ENCODE measurements at regions not wholly inside any gene's neighbourhood (a gene's known extent, or its start where the extent isn't known, plus 50 kb on each side); places are given as distances from the start of the nearest gene placed in this dataset.

- no peak for TF ChIP-seq FOXJ3 (CRISPR knock-in tag; IDR thresholded peaks at IDR 0.05)
- no peak for TF ChIP-seq JUND (IDR thresholded peaks at IDR 0.05)
Measured at GRCh38 chr6:15823838-15824414, 161.1 kb upstream of the DTNBP1 start (continued).

DNA sequence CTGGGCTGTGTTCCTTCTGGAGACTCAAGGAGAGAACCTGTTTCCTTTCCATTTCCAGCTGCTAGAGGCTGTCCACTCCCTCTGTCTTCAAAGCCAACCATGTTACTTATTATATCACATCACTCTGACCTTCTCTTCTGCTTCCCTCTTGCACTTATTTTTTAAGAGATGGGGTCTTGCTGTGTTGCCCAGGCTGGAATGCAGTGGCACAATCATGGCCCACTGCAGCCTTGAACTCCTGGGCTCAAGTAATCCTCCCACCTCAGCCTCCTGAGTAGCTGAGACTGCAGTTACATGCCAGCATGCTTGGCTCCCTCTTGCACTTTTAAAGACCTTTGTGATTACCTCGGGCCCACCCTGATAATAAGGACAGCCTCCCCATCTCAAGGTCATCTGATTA lies 160.0 kb upstream of the DTNBP1 start:
- Histone ChIP-seq H3K9me3 (no peaks in the 10 kb centered on the region), H3K4me3 (ENCODE audit: low read depth in 2 of 2, low read length in 1 of 2) (no peak overlapping the region), H3K79me2 (ENCODE audit: insufficient read depth) (no peaks in the 10 kb centered on the region), H4K20me1 (ENCODE audit: insufficient read depth) (no peaks in the 10 kb centered on the region), H3K4me2 (no peak overlapping the region), H3F3A (replicated peaks; ENCODE audit: insufficient read depth) (no peaks in the 10 kb centered on the region), H3K9me2 (no peaks in the 10 kb centered on the region), H2AFZ (ENCODE audit: low read depth) (no peak overlapping the region), H3K4me1 (ENCODE audit: control insufficient read depth in 1 of 2, insufficient read depth in 2 of 2, low read depth in 1 of 2, low read length in 1 of 2) (no peaks in the 10 kb centered on the region), H3K27me3 (ENCODE audit: insufficient read depth) (no peaks in the 10 kb centered on the region; the same call in 1 of the 2 replicates), H3K27ac (ENCODE audit: low read depth in 2 of 2, low read length in 1 of 2) (no peak overlapping the region), H3K9ac (no peak overlapping the region), H3K36me3 (replicated peaks in 1 of 2; ENCODE audit: control insufficient read depth in 1 of 2, insufficient read depth in 2 of 2, low read length in 1 of 2) (no peaks in the 10 kb centered on the region)
- ChIA-PET POLR2A (no interaction called here), CTCF (interaction anchor here (0.6 kb wide), 1 partner anchor 132 kb away, joined by 3 read pairs; no protein-coding TSS in a partner anchor)
- TF ChIP-seq RXRA (IDR thresholded peaks at IDR 0.05; ENCODE audit: borderline replicate concordance, low read depth) = no peak
- TF ChIP-seq MEF2A (IDR thresholded peaks at IDR 0.05; ENCODE audit: borderline replicate concordance, low read depth) = no peak
- no peak for TF ChIP-seq ELF1 (IDR thresholded peaks at IDR 0.05)
- TF ChIP-seq FOXJ3 (CRISPR knock-in tag; IDR thresholded peaks at IDR 0.05) = no peak
- no peak for TF ChIP-seq TEAD4 (IDR thresholded peaks at IDR 0.05; ENCODE audit: borderline replicate concordance, insufficient read depth)
- no peak for TF ChIP-seq PBX3 (IDR thresholded peaks at IDR 0.05)
- no peak for TF ChIP-seq MAX (IDR thresholded peaks at IDR 0.05; ENCODE audit: low read depth)
- no peak for TF ChIP-seq RCOR1 (IDR thresholded peaks at IDR 0.05; ENCODE audit: low read length)
- no peak for TF ChIP-seq POLR2AphosphoS5 (IDR thresholded peaks at IDR 0.05; ENCODE audit: low read depth, low read length)
- no peak for TF ChIP-seq GATA2 (CRISPR knock-in tag; IDR thresholded peaks at IDR 0.05)
- no peak for TF ChIP-seq EP300 (IDR thresholded peaks at IDR 0.05; ENCODE audit: borderline replicate concordance in 1 of 2, low read depth in 1 of 2, low read length in 1 of 2)
- TF ChIP-seq TCF12 (IDR thresholded peaks at IDR 0.05) = no peak
- DNase-seq = no peak
- WGBS (ENCODE audit: low lambda C conversion rate) = 0% methylated on average over 1 of the region's 1 CpG

GRCh38 chr6:15819841-15820240 lies 157.0 kb upstream of the DTNBP1 start:
- Histone ChIP-seq H3K27ac (ENCODE audit: low read depth in 2 of 2, low read length in 1 of 2) (no peak overlapping the region), H3K9ac (no peak overlapping the region), H3K4me1 (ENCODE audit: control insufficient read depth in 1 of 2, insufficient read depth in 2 of 2, low read depth in 1 of 2, low read length in 1 of 2) (peaks cover 0 to 2% of the 10 kb centered on the region in 2 experiments; a peak in 1 of 4 replicates), H3K9me3 (no peaks in the 10 kb centered on the region), H3F3A (replicated peaks; ENCODE audit: insufficient read depth) (no peaks in the 10 kb centered on the region), H3K9me2 (no peaks in the 10 kb centered on the region), H3K4me3 (ENCODE audit: low read depth in 2 of 2, low read length in 1 of 2) (no peak overlapping the region), H4K20me1 (ENCODE audit: insufficient read depth) (no peaks in the 10 kb centered on the region), H3K36me3 (replicated peaks in 1 of 2; ENCODE audit: control insufficient read depth in 1 of 2, insufficient read depth in 2 of 2, low read length in 1 of 2) (no peaks in the 10 kb centered on the region), H3K79me2 (ENCODE audit: insufficient read depth) (no peaks in the 10 kb centered on the region), H3K4me2 (no peak overlapping the region), H3K27me3 (ENCODE audit: insufficient read depth) (no peaks in the 10 kb centered on the region; the same call in 1 of the 2 replicates), H2AFZ (ENCODE audit: low read depth) (no peak overlapping the region)
- POLR2A ChIA-PET = no interaction called here
- 100% methylated on average over 1 of the region's 7 CpGs for WGBS (ENCODE audit: low lambda C conversion rate)
- DNase-seq = no peak
- CTCF ChIA-PET = interaction anchor here (1.3 to 1.7 kb wide), 2 partner anchors 10 to 349 kb away, joined by 3 to 4 read pairs; no protein-coding TSS in a partner anchor
- TF ChIP-seq IRF3 (IDR thresholded peaks at IDR 0.05; ENCODE audit: low read depth, low read length) (no peak), PBX3 (IDR thresholded peaks at IDR 0.05) (no peak), RAD21 (IDR thresholded peaks at IDR 0.05; ENCODE audit: low read length) (no peak), POLR2AphosphoS5 (IDR thresholded peaks at IDR 0.05; ENCODE audit: low read depth, low read length) (no peak), NRF1 (IDR thresholded peaks at IDR 0.05; ENCODE audit: low read depth, low read length) (no peak), MEF2A (IDR thresholded peaks at IDR 0.05; ENCODE audit: borderline replicate concordance, low read depth) (no peak), JUND (IDR thresholded peaks at IDR 0.05) (no peak), FOXM1 (IDR thresholded peaks at IDR 0.05; ENCODE audit: low read depth) (no peak), FOSL2 (IDR thresholded peaks at IDR 0.05; ENCODE audit: borderline replicate concordance, low read depth) (no peak), YY1 (IDR thresholded peaks at IDR 0.05; ENCODE audit: low read depth) (no peak), TAF1 (IDR thresholded peaks at IDR 0.05; ENCODE audit: borderline replicate concordance, low read depth, low read length) (no peak), GATA2 (CRISPR knock-in tag; IDR thresholded peaks at IDR 0.05) (no peak), SMC3 (IDR thresholded peaks at IDR 0.05; ENCODE audit: low read depth, low read length) (no peak), FOXJ3 (CRISPR knock-in tag; IDR thresholded peaks at IDR 0.05) (no peak), EP300 (IDR thresholded peaks at IDR 0.05; ENCODE audit: borderline replicate concordance in 1 of 2, low read depth in 1 of 2, low read length in 1 of 2) (no peak), EZH2phosphoT487 (IDR thresholded peaks at IDR 0.05; ENCODE audit: borderline replicate concordance, low read depth) (no peak), ELF1 (IDR thresholded peaks at IDR 0.05) (no peak)
